ENCODE measurements at regions not wholly inside any gene's neighbourhood (a gene's known extent, or its start where the extent isn't known, plus 50 kb on each side); places are given as distances from the start of the nearest gene placed in this dataset.

GRCh38 chr5:175235251-175235960 is 208.6 kb downstream of the DRD1 start:
- no peak for TF ChIP-seq POLR2AphosphoS5 (IDR thresholded peaks at IDR 0.05)
- TF ChIP-seq, protein P1, sequence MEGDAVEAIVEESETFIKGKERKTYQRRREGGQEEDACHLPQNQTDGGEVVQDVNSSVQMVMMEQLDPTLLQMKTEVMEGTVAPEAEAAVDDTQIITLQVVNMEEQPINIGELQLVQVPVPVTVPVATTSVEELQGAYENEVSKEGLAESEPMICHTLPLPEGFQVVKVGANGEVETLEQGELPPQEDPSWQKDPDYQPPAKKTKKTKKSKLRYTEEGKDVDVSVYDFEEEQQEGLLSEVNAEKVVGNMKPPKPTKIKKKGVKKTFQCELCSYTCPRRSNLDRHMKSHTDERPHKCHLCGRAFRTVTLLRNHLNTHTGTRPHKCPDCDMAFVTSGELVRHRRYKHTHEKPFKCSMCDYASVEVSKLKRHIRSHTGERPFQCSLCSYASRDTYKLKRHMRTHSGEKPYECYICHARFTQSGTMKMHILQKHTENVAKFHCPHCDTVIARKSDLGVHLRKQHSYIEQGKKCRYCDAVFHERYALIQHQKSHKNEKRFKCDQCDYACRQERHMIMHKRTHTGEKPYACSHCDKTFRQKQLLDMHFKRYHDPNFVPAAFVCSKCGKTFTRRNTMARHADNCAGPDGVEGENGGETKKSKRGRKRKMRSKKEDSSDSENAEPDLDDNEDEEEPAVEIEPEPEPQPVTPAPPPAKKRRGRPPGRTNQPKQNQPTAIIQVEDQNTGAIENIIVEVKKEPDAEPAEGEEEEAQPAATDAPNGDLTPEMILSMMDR (IDR thresholded peaks at IDR 0.05 in 8 of 11, conservative IDR thresholded peaks at IDR 0.05 in 3 of 11) = no peak

Data from spleen (tissue), 7 donors.